ENCODE measurements at regions not wholly inside any gene's neighbourhood (a gene's known extent, or its start where the extent isn't known, plus 50 kb on each side); places are given as distances from the start of the nearest gene placed in this dataset.
"Not testable (repeated sequence)": the region's sequence is repeated elsewhere in the genome, so short reads cannot be mapped to it uniquely, and the experiment has no call there.

- no peak for DNase-seq (ENCODE audit: low read depth)
- TF ChIP-seq, protein P1, sequence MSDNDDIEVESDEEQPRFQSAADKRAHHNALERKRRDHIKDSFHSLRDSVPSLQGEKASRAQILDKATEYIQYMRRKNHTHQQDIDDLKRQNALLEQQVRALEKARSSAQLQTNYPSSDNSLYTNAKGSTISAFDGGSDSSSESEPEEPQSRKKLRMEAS (IDR thresholded peaks at IDR 0.05; ENCODE audit: low read depth, low read length), result no peak
- no peak overlapping the region for H3K4me3 ChIP-seq (ENCODE audit: low read depth, low read length)
Observed at GRCh38 chr7:27032839-27033238, 63.0 kb downstream of the HOXA1 start.

DNA sequence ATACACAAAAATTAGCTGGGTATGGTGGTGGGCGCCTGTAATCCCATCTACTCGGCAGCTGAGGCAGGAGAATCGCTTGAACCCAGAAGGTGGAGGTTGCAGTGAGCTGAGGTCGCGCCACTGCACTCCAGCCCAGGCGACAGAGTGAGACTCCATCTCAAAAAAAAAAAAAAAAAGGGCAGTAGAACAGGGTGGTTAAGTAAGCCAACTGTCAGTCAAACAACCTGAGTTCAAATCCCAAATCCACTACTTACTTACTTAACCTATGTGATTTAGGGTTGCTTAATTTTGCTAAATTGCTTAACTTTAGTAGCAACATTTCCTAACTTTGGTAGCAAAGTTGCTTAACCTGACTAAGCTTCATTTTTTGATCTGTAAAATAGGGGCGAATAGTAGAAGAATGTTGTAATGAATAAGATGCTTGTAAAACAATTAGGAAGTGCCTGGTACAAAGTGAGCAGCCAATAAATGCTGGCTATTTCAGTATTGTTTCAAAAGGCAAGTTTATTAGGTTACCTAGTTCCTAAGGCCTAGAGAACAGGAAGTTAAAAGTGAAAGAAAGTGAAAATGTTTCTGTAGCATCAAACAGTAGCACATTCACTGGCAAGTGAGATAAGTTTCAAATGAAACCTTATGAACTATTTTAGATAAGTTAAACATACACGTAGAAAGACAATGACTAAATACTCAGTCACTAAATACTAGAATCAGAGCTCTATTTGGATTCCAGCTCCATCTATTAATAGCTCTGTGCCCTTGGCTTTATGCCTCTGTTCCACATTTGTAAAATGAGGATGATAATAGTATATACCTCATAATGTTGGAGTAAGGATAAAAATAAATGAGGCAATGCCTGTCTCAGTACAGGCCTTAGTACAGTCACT, 64.3 kb downstream of the HOXA1 start:
- TF ChIP-seq, protein P2, sequence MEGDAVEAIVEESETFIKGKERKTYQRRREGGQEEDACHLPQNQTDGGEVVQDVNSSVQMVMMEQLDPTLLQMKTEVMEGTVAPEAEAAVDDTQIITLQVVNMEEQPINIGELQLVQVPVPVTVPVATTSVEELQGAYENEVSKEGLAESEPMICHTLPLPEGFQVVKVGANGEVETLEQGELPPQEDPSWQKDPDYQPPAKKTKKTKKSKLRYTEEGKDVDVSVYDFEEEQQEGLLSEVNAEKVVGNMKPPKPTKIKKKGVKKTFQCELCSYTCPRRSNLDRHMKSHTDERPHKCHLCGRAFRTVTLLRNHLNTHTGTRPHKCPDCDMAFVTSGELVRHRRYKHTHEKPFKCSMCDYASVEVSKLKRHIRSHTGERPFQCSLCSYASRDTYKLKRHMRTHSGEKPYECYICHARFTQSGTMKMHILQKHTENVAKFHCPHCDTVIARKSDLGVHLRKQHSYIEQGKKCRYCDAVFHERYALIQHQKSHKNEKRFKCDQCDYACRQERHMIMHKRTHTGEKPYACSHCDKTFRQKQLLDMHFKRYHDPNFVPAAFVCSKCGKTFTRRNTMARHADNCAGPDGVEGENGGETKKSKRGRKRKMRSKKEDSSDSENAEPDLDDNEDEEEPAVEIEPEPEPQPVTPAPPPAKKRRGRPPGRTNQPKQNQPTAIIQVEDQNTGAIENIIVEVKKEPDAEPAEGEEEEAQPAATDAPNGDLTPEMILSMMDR (IDR thresholded peaks at IDR 0.05; ENCODE audit: low read depth, low read length), result no peak
- TF ChIP-seq POLR2A (IDR thresholded peaks at IDR 0.05; ENCODE audit: extremely low read depth, insufficient read length) (no peak), MYC (IDR thresholded peaks at IDR 0.05; ENCODE audit: low read depth, low read length) (no peak)
- TF ChIP-seq, protein P1 (IDR thresholded peaks at IDR 0.05; ENCODE audit: low read depth, low read length), result no peak
- peak overlapping the region; percentile 7 for H3K4me3 ChIP-seq (ENCODE audit: low read depth, low read length)
- DNase-seq (ENCODE audit: low read depth), result peak; percentile 80

DNA sequence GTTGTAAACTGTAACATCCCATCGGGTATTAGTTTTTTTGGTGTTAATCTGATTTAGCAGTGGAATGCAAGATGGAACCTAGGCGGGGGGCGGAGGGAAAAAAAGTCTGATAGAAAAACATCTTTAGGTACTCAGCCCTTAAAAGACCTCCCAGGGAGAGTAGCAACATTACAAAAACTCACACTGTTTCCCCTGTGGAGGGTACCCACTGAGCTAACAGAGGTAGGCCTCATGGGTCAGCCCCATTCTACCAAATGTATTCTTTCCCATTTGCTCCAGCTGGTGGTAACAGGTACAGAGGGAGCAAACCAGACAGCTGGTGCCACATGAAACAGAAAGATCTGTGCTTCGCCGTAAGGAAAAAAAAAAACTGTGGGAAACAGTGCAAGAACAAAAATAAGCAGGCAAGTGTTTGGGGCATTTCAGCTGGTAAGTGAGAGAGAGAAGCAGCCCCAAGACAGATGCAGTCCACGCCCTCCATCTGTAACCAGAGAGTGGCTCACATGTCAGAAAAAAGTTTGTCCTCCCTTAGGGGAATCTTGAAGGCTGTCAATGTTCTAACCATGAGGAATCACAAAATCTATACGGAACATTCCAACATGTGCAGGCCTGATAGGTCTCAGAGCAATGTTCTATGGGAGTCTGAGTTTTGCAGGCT, 65.3 kb downstream of the HOXA1 start:
- no peak for DNase-seq (ENCODE audit: low read depth)
- H3K4me3 ChIP-seq (ENCODE audit: low read depth, low read length), result no peak overlapping the region
- TF ChIP-seq MYC (IDR thresholded peaks at IDR 0.05; ENCODE audit: low read depth, low read length), result no peak
- TF ChIP-seq, protein P1 (IDR thresholded peaks at IDR 0.05; ENCODE audit: low read depth, low read length), result 0 out of 2 replicates have a peak, but pooled peaks have one; percentile 11

DNA sequence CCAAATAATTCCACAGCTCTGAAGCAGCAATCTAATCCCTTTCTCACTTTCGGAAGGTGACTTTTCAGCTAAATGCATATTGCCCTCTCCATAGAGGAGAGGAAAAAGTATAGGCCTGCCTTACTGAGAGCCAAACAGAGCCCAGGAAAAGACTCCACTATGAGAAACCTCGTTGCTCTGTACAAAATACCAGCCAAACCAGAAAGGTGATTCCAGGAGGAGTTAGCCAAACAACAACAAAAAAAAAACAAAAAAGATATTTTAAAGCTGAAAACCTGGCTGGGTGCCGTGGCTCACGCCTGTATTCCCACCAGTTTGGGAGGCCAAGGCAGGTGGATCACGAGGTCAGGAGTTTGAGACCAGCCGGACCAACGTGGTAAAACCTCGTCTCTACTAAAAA, 70.5 kb downstream of the HOXA1 start:
- DNase-seq (ENCODE audit: low read depth), result no peak

DNA sequence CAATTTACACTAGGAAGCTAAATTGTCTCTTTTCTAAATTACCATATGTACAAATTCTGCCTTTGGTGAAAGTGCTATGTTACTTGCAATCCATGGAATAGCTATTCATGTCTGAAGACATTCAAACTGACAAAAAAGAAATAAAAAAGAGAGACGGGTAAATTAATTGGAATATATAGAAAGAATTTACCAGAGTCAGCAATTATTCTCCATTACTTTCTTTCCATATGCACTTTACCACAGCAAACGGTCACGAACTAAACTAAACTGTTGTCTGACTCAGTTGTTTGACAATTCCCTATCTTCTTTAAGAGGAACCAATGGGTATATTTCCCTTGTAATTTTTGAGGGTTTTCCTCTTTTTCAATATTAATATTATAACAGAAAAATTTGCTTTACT, 85.7 kb downstream of the HOXA1 start:
- TF ChIP-seq, protein P2 (IDR thresholded peaks at IDR 0.05; ENCODE audit: low read depth, low read length), result no peak
- TF ChIP-seq POLR2A (IDR thresholded peaks at IDR 0.05; ENCODE audit: extremely low read depth, insufficient read length) (no peak), MYC (IDR thresholded peaks at IDR 0.05; ENCODE audit: low read depth, low read length) (no peak)
- TF ChIP-seq, protein P1 (IDR thresholded peaks at IDR 0.05; ENCODE audit: low read depth, low read length), result no peak
- DNase-seq (ENCODE audit: low read depth), result no peak

More for the DNA sequence above, 70.5 kb downstream of the HOXA1 start:
- H3K4me3 ChIP-seq (ENCODE audit: low read depth, low read length), result no peak overlapping the region
- TF ChIP-seq, protein P2 (IDR thresholded peaks at IDR 0.05; ENCODE audit: low read depth, low read length), result no peak
- TF ChIP-seq, protein P1 (IDR thresholded peaks at IDR 0.05; ENCODE audit: low read depth, low read length), result no peak
- no peak for TF ChIP-seq POLR2A (IDR thresholded peaks at IDR 0.05; ENCODE audit: extremely low read depth, insufficient read length)
- no peak for TF ChIP-seq MYC (IDR thresholded peaks at IDR 0.05; ENCODE audit: low read depth, low read length)

GRCh38 chr7:27000496-27000895, 95.3 kb downstream of the HOXA1 start:
- no peak for DNase-seq (ENCODE audit: low read depth)
- TF ChIP-seq MYC (IDR thresholded peaks at IDR 0.05; ENCODE audit: low read depth, low read length) (no peak), POLR2A (IDR thresholded peaks at IDR 0.05; ENCODE audit: extremely low read depth, insufficient read length) (no peak)
- TF ChIP-seq, protein P2 (IDR thresholded peaks at IDR 0.05; ENCODE audit: low read depth, low read length), result no peak
- TF ChIP-seq, protein P1 (IDR thresholded peaks at IDR 0.05; ENCODE audit: low read depth, low read length), result no peak
- H3K4me3 ChIP-seq (ENCODE audit: low read depth, low read length), result no peak overlapping the region

More for the DNA sequence above, 85.7 kb downstream of the HOXA1 start:
- no peak overlapping the region for H3K4me3 ChIP-seq (ENCODE audit: low read depth, low read length)

DNA sequence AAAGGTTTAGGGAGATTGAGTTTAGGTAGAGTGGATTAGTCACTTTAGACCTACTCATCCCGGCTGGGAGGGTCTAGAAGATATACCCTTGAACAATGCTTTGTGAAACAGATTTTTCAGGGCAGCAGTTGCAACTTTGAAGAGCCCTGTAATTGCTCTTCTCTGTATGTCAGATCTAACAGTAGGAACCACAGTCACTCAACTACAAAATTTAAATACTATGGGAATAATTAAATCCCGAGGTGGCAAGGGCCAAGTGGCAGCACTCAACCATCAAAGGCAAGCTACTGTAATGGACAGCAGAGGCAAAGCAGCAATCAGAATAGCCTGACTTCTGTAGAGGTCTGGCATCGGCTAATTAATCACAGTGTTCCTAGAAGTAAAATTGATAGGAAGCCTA, 97.5 kb downstream of the HOXA1 start:
- H3K4me3 ChIP-seq (ENCODE audit: low read depth, low read length), result not testable (repeated sequence)

More for the DNA sequence above, 97.5 kb downstream of the HOXA1 start:
- not testable (repeated sequence) for DNase-seq (ENCODE audit: low read depth)
